Breast epithelium (tissue), 4 donors: ENCODE measurements at regions not wholly inside any gene's neighbourhood (a gene's known extent, or its start where the extent isn't known, plus 50 kb on each side); places are given as distances from the start of the nearest gene placed in this dataset.
"Not testable (repeated sequence)": the region's sequence is repeated elsewhere in the genome, so short reads cannot be mapped to it uniquely, and the experiment has no call there.

Experiments
- DNase-seq, 2 donors: peaks; one replicate each; pipeline ENCODE4 v3.0.0-alpha.2; 2019; ENCODE audit warnings: low spot score in 2 of 2
- H3K27ac ChIP-seq, 2 donors: fragments of 200-600 bp; sonication (generic) in 1 of 2; one replicate each; pipeline ENCODE4 v1.5.1; 2016 to 2019; ENCODE audit warnings: mild to moderate bottlenecking in 1 of 2
- H3K27me3 ChIP-seq, 2 donors: fragments of 200-600 bp; sonication (generic) in 1 of 2; one replicate each; pipeline versions ENCODE4 v1.5.1 to v1.6.0; 2017 to 2019; ENCODE audit warnings: control low read depth in 1 of 2, mild to moderate bottlenecking in 1 of 2
- H3K36me3 ChIP-seq: fragments of 200-600 bp; one replicate; pipeline ENCODE4 v1.5.1; 2019
- H3K4me1 ChIP-seq, 2 donors: fragments of 200-600 bp; sonication (generic); one replicate each; pipeline ENCODE4 v1.5.1; 2016 to 2019; ENCODE audit warnings: control low read depth in 1 of 2
- H3K4me3 ChIP-seq, 3 donors: fragments of 200-600 bp; sonication (generic); 1 replicate in 2 of 3; 2 replicates in 1 of 3; pipeline ENCODE4 v1.5.1; 2016 to 2019; ENCODE audit warnings: mild to moderate bottlenecking in 3 of 3, moderate library complexity in 2 of 3
- H3K9me3 ChIP-seq, 2 donors: fragments of 200-600 bp; sonication (generic) in 1 of 2; one replicate each; pipeline ENCODE4 v1.5.1; 2016 to 2019; ENCODE audit warnings: control low read depth in 1 of 2
- CTCF ChIP-seq, 3 donors: fragments of 450-650 bp; IDR thresholded peaks; one replicate each; pipeline ENCODE4 v1.5.1; 2016 to 2017; ENCODE audit warnings: antibody characterized with exemption in 3 of 3, mild to moderate bottlenecking in 3 of 3, moderate library complexity in 3 of 3
- POLR2A ChIP-seq: fragments of 450-650 bp; IDR thresholded peaks from one replicate; pipeline ENCODE4 v1.6.1; 2016; ENCODE audit warnings: antibody characterized with exemption, mild to moderate bottlenecking, moderate library complexity
- POLR2AphosphoS5 ChIP-seq, 3 donors: sonication (generic); formaldehyde crosslinking; IDR thresholded peaks; one replicate each; pipeline ENCODE4 v1.6.1; 2017; ENCODE audit warnings: antibody characterized with exemption in 3 of 3
- intact Hi-C: fragments of 100-400 bp; cut with DNase I; formaldehyde crosslinking; loops from one replicate; pipeline ENCODE4 v1.15.1; 2023; ENCODE audit warnings: low total_unique reads

GRCh38 chr13:19123502-19123901, 58.1 kb downstream of the TUBA3C start:
- Histone ChIP-seq H3K9me3 (no peaks in the 10 kb centered on the region), H3K36me3 (no peaks in the 10 kb centered on the region), H3K4me1 (no peaks in the 10 kb centered on the region), H3K27me3 (no peaks in the 10 kb centered on the region), H3K4me3 (no peak overlapping the region), H3K27ac (no peak overlapping the region)
- DNase-seq, result no peak
- TF ChIP-seq CTCF (IDR thresholded peaks at IDR 0.05), result no peak
- TF ChIP-seq POLR2A, result no peak
- no peak for TF ChIP-seq POLR2AphosphoS5 (IDR thresholded peaks at IDR 0.05)
- intact Hi-C loops, result no loop called here

GRCh38 chr13:19117913-19118739, 63.5 kb downstream of the TUBA3C start:
- Histone ChIP-seq H3K4me1 (no peaks in the 10 kb centered on the region), H3K36me3 (no peaks in the 10 kb centered on the region), H3K9me3 (peaks cover 0 to 8% of the 10 kb centered on the region in 2 donors), H3K27ac (no peak overlapping the region), H3K27me3 (no peaks in the 10 kb centered on the region), H3K4me3 (no peak overlapping the region)
- no peak for DNase-seq
- intact Hi-C loops, result loop anchor here (5.0 kb wide), 1 partner anchor 129 kb away; no protein-coding TSS in a partner anchor
- TF ChIP-seq POLR2AphosphoS5 (IDR thresholded peaks at IDR 0.05) (no peak), POLR2A (no peak), CTCF (IDR thresholded peaks at IDR 0.05) (no peak)

- H3K27ac ChIP-seq, H3K4me1 ChIP-seq, DNase-seq, H3K27me3 ChIP-seq, intact Hi-C loops, H3K9me3 ChIP-seq, H3K36me3 ChIP-seq: not testable (repeated sequence)
- H3K4me3 ChIP-seq, result peak overlapping the region in 1 of 3 donors; percentile 41
Measured at GRCh38 chr13:19109225-19109624, 72.4 kb downstream of the TUBA3C start.

- Histone ChIP-seq H3K4me1 (no peaks in the 10 kb centered on the region), H3K27me3 (no peaks in the 10 kb centered on the region), H3K4me3 (no peak overlapping the region), H3K27ac (no peak overlapping the region), H3K36me3 (no peaks in the 10 kb centered on the region), H3K9me3 (no peaks in the 10 kb centered on the region)
- intact Hi-C loops, result no loop called here
- no peak for TF ChIP-seq POLR2A
- TF ChIP-seq POLR2AphosphoS5 (IDR thresholded peaks at IDR 0.05), result no peak
- TF ChIP-seq CTCF (IDR thresholded peaks at IDR 0.05), result no peak
- no peak for DNase-seq
Measured at GRCh38 chr13:19103140-19103539, 78.5 kb downstream of the TUBA3C start.

GRCh38 chr13:19093369-19093768, 88.3 kb downstream of the TUBA3C start:
- H3K4me3 ChIP-seq, result no peak overlapping the region
- no peaks in the 10 kb centered on the region for H3K9me3 ChIP-seq
- H3K4me1 ChIP-seq, result no peaks in the 10 kb centered on the region
- DNase-seq, result no peak
- H3K36me3 ChIP-seq, result no peaks in the 10 kb centered on the region
- no peaks in the 10 kb centered on the region for H3K27me3 ChIP-seq
- intact Hi-C loops, result no loop called here
- TF ChIP-seq CTCF (IDR thresholded peaks at IDR 0.05), result no peak
- no peak for TF ChIP-seq POLR2AphosphoS5 (IDR thresholded peaks at IDR 0.05)
- TF ChIP-seq POLR2A, result no peak
- H3K27ac ChIP-seq, result no peak overlapping the region
